ENCODE measurements at regions not wholly inside any gene's neighbourhood (a gene's known extent, or its start where the extent isn't known, plus 50 kb on each side); places are given as distances from the start of the nearest gene placed in this dataset.

GRCh38 chr10:8481718-8482504 is 427.4 kb downstream of the GATA3 start:
- no peaks in the 10 kb centered on the region for H3K4me1 ChIP-seq (ENCODE audit: control insufficient read depth, insufficient read depth, low read length, unreplicated experiment)
- no peaks in the 10 kb centered on the region for H3K36me3 ChIP-seq (ENCODE audit: insufficient read depth, low read length)
- H3K27me3 ChIP-seq (ENCODE audit: insufficient read depth, low read length) = no peaks in the 10 kb centered on the region
- H3K79me2 ChIP-seq (ENCODE audit: control insufficient read depth, insufficient read depth, low read length, unreplicated experiment) = no peaks in the 10 kb centered on the region
- no peak overlapping the region for H2AFZ ChIP-seq (ENCODE audit: low read length, unreplicated experiment)
- no peak overlapping the region for H3K4me3 ChIP-seq (ENCODE audit: low read depth, low read length)
- no peak overlapping the region for H3K27ac ChIP-seq (ENCODE audit: low read depth, low read length)

- no peaks in the 10 kb centered on the region for H3K27me3 ChIP-seq (ENCODE audit: insufficient read depth, low read length)
These were observed 430.5 kb downstream of the GATA3 start for GRCh38 chr10:8485032-8485431.

GRCh38 chr10:8487346-8487745 is 432.9 kb downstream of the GATA3 start:
- H3K79me2 ChIP-seq (ENCODE audit: control insufficient read depth, insufficient read depth, low read length, unreplicated experiment) = no peaks in the 10 kb centered on the region
- no peak overlapping the region for H3K4me3 ChIP-seq (ENCODE audit: low read depth, low read length)
- no peaks in the 10 kb centered on the region for H3K4me1 ChIP-seq (ENCODE audit: control insufficient read depth, insufficient read depth, low read length, unreplicated experiment)
- H3K27ac ChIP-seq (ENCODE audit: low read depth, low read length) = no peak overlapping the region
- H2AFZ ChIP-seq (ENCODE audit: low read length, unreplicated experiment) = no peak overlapping the region
- no peaks in the 10 kb centered on the region for H3K27me3 ChIP-seq (ENCODE audit: insufficient read depth, low read length)
- no peaks in the 10 kb centered on the region for H3K36me3 ChIP-seq (ENCODE audit: insufficient read depth, low read length)

More at GRCh38 chr10:8485032-8485431, 430.5 kb downstream of the GATA3 start:
- H3K79me2 ChIP-seq (ENCODE audit: control insufficient read depth, insufficient read depth, low read length, unreplicated experiment) = no peaks in the 10 kb centered on the region
- no peak overlapping the region for H3K4me3 ChIP-seq (ENCODE audit: low read depth, low read length)
- no peak overlapping the region for H3K27ac ChIP-seq (ENCODE audit: low read depth, low read length)
- no peaks in the 10 kb centered on the region for H3K4me1 ChIP-seq (ENCODE audit: control insufficient read depth, insufficient read depth, low read length, unreplicated experiment)
- H3K36me3 ChIP-seq (ENCODE audit: insufficient read depth, low read length) = no peaks in the 10 kb centered on the region
- H2AFZ ChIP-seq (ENCODE audit: low read length, unreplicated experiment) = no peak overlapping the region

- no peaks in the 10 kb centered on the region for H3K27me3 ChIP-seq (ENCODE audit: insufficient read depth, low read length)
- no peak overlapping the region for H3K4me3 ChIP-seq (ENCODE audit: low read depth, low read length)
- H2AFZ ChIP-seq (ENCODE audit: low read length, unreplicated experiment) = no peak overlapping the region
- H3K27ac ChIP-seq (ENCODE audit: low read depth, low read length) = no peak overlapping the region
- no peaks in the 10 kb centered on the region for H3K36me3 ChIP-seq (ENCODE audit: insufficient read depth, low read length)
- H3K79me2 ChIP-seq (ENCODE audit: control insufficient read depth, insufficient read depth, low read length, unreplicated experiment) = no peaks in the 10 kb centered on the region
- H3K4me1 ChIP-seq (ENCODE audit: control insufficient read depth, insufficient read depth, low read length, unreplicated experiment) = no peaks in the 10 kb centered on the region
These were observed 434.7 kb downstream of the GATA3 start for GRCh38 chr10:8489232-8489631.

- H3K36me3 ChIP-seq (ENCODE audit: insufficient read depth, low read length) = no peaks in the 10 kb centered on the region
- H3K4me1 ChIP-seq (ENCODE audit: control insufficient read depth, insufficient read depth, low read length, unreplicated experiment) = no peaks in the 10 kb centered on the region
- no peaks in the 10 kb centered on the region for H3K27me3 ChIP-seq (ENCODE audit: insufficient read depth, low read length)
- H3K4me3 ChIP-seq (ENCODE audit: low read depth, low read length) = no peak overlapping the region
- H3K79me2 ChIP-seq (ENCODE audit: control insufficient read depth, insufficient read depth, low read length, unreplicated experiment) = no peaks in the 10 kb centered on the region
- no peak overlapping the region for H3K27ac ChIP-seq (ENCODE audit: low read depth, low read length)
- H2AFZ ChIP-seq (ENCODE audit: low read length, unreplicated experiment) = no peak overlapping the region
These were observed 435.3 kb downstream of the GATA3 start for GRCh38 chr10:8489823-8490222.

- H3K27ac ChIP-seq (ENCODE audit: low read depth, low read length) = no peak overlapping the region
- H3K4me3 ChIP-seq (ENCODE audit: low read depth, low read length) = no peak overlapping the region
- no peaks in the 10 kb centered on the region for H3K79me2 ChIP-seq (ENCODE audit: control insufficient read depth, insufficient read depth, low read length, unreplicated experiment)
- no peak overlapping the region for H2AFZ ChIP-seq (ENCODE audit: low read length, unreplicated experiment)
- H3K27me3 ChIP-seq (ENCODE audit: insufficient read depth, low read length) = no peaks in the 10 kb centered on the region
- no peaks in the 10 kb centered on the region for H3K4me1 ChIP-seq (ENCODE audit: control insufficient read depth, insufficient read depth, low read length, unreplicated experiment)
- H3K36me3 ChIP-seq (ENCODE audit: insufficient read depth, low read length) = no peaks in the 10 kb centered on the region
These were observed 443.8 kb downstream of the GATA3 start for GRCh38 chr10:8498290-8498689.

- H3K4me3 ChIP-seq (ENCODE audit: low read depth, low read length) = no peak overlapping the region
- no peaks in the 10 kb centered on the region for H3K36me3 ChIP-seq (ENCODE audit: insufficient read depth, low read length)
- H3K27me3 ChIP-seq (ENCODE audit: insufficient read depth, low read length) = no peaks in the 10 kb centered on the region
- no peaks in the 10 kb centered on the region for H3K4me1 ChIP-seq (ENCODE audit: control insufficient read depth, insufficient read depth, low read length, unreplicated experiment)
- no peaks in the 10 kb centered on the region for H3K79me2 ChIP-seq (ENCODE audit: control insufficient read depth, insufficient read depth, low read length, unreplicated experiment)
- H3K27ac ChIP-seq (ENCODE audit: low read depth, low read length) = no peak overlapping the region
- H2AFZ ChIP-seq (ENCODE audit: low read length, unreplicated experiment) = no peak overlapping the region
These were observed 444.4 kb downstream of the GATA3 start for GRCh38 chr10:8498881-8499280.

GRCh38 chr10:8499312-8499711 is 444.8 kb downstream of the GATA3 start:
- Histone ChIP-seq H2AFZ (ENCODE audit: low read length, unreplicated experiment) (no peak overlapping the region), H3K4me3 (ENCODE audit: low read depth, low read length) (no peak overlapping the region), H3K79me2 (ENCODE audit: control insufficient read depth, insufficient read depth, low read length, unreplicated experiment) (no peaks in the 10 kb centered on the region), H3K27me3 (ENCODE audit: insufficient read depth, low read length) (no peaks in the 10 kb centered on the region), H3K4me1 (ENCODE audit: control insufficient read depth, insufficient read depth, low read length, unreplicated experiment) (no peaks in the 10 kb centered on the region), H3K36me3 (ENCODE audit: insufficient read depth, low read length) (no peaks in the 10 kb centered on the region), H3K27ac (ENCODE audit: low read depth, low read length) (no peak overlapping the region)

GRCh38 chr10:8499752-8500390 is 445.4 kb downstream of the GATA3 start:
- no peak overlapping the region for H3K27ac ChIP-seq (ENCODE audit: low read depth, low read length)
- H3K4me1 ChIP-seq (ENCODE audit: control insufficient read depth, insufficient read depth, low read length, unreplicated experiment) = no peaks in the 10 kb centered on the region
- H3K36me3 ChIP-seq (ENCODE audit: insufficient read depth, low read length) = no peaks in the 10 kb centered on the region
- no peak overlapping the region for H2AFZ ChIP-seq (ENCODE audit: low read length, unreplicated experiment)
- no peak overlapping the region for H3K4me3 ChIP-seq (ENCODE audit: low read depth, low read length)
- H3K27me3 ChIP-seq (ENCODE audit: insufficient read depth, low read length) = no peaks in the 10 kb centered on the region
- H3K79me2 ChIP-seq (ENCODE audit: control insufficient read depth, insufficient read depth, low read length, unreplicated experiment) = no peaks in the 10 kb centered on the region

- Histone ChIP-seq H3K27ac (ENCODE audit: low read depth, low read length) (no peak overlapping the region), H3K27me3 (ENCODE audit: insufficient read depth, low read length) (no peaks in the 10 kb centered on the region), H2AFZ (ENCODE audit: low read length, unreplicated experiment) (no peak overlapping the region), H3K36me3 (ENCODE audit: insufficient read depth, low read length) (no peaks in the 10 kb centered on the region), H3K4me3 (ENCODE audit: low read depth, low read length) (no peak overlapping the region), H3K4me1 (ENCODE audit: control insufficient read depth, insufficient read depth, low read length, unreplicated experiment) (no peaks in the 10 kb centered on the region), H3K79me2 (ENCODE audit: control insufficient read depth, insufficient read depth, low read length, unreplicated experiment) (no peaks in the 10 kb centered on the region)
These were observed 448.1 kb downstream of the GATA3 start for GRCh38 chr10:8502573-8502972.

- H3K27ac ChIP-seq (ENCODE audit: low read depth, low read length) = no peak overlapping the region
- no peak overlapping the region for H3K4me3 ChIP-seq (ENCODE audit: low read depth, low read length)
- H3K27me3 ChIP-seq (ENCODE audit: insufficient read depth, low read length) = no peaks in the 10 kb centered on the region
- H3K36me3 ChIP-seq (ENCODE audit: insufficient read depth, low read length) = no peaks in the 10 kb centered on the region
- H3K79me2 ChIP-seq (ENCODE audit: control insufficient read depth, insufficient read depth, low read length, unreplicated experiment) = no peaks in the 10 kb centered on the region
- H2AFZ ChIP-seq (ENCODE audit: low read length, unreplicated experiment) = no peak overlapping the region
- H3K4me1 ChIP-seq (ENCODE audit: control insufficient read depth, insufficient read depth, low read length, unreplicated experiment) = no peaks in the 10 kb centered on the region
These were observed 450.0 kb downstream of the GATA3 start for GRCh38 chr10:8504499-8504898.
